DND-41 (cell line): ENCODE measurements at regions not wholly inside any gene's neighbourhood (a gene's known extent, or its start where the extent isn't known, plus 50 kb on each side); places are given as distances from the start of the nearest gene placed in this dataset.

Experiments
- EZH2 ChIP-seq: IDR thresholded peaks from 3 replicates; pipeline ENCODE4 v1.6.1; 2012; ENCODE audit warnings: borderline replicate concordance, low read depth, mild to moderate bottlenecking, moderate library complexity, low read length, inconsistent platforms; ENCODE audit not compliant: severe bottlenecking
- TF ChIP-seq, protein P1 (sequence below): IDR thresholded peaks from 2 replicates; pipeline ENCODE4 v1.5.1; 2012; ENCODE audit warnings: borderline replicate concordance, low read length, moderate library complexity, mild to moderate bottlenecking; ENCODE audit not compliant: poor library complexity, severe bottlenecking; ENCODE audit errors: extremely low read depth

DNA sequence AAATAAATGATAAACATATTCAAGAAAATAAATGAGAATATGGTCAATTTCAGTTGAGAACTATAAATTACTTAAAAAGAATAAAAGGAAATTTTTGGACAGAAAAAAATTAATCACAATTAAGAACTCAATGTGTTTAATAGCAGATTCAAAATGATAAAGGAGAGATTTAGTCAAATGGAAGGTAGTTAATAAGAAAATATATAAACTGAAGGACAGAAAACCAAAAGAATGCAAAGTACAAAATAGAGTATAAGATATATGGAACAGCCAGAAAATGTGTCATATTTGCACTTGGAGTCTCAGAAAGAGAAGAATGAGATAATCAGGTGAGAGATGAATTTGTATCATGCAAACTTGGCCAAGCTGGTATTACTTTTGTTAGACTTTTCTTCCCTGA, 201.8 kb upstream of the ARID1B start:
- TF ChIP-seq, protein P1, sequence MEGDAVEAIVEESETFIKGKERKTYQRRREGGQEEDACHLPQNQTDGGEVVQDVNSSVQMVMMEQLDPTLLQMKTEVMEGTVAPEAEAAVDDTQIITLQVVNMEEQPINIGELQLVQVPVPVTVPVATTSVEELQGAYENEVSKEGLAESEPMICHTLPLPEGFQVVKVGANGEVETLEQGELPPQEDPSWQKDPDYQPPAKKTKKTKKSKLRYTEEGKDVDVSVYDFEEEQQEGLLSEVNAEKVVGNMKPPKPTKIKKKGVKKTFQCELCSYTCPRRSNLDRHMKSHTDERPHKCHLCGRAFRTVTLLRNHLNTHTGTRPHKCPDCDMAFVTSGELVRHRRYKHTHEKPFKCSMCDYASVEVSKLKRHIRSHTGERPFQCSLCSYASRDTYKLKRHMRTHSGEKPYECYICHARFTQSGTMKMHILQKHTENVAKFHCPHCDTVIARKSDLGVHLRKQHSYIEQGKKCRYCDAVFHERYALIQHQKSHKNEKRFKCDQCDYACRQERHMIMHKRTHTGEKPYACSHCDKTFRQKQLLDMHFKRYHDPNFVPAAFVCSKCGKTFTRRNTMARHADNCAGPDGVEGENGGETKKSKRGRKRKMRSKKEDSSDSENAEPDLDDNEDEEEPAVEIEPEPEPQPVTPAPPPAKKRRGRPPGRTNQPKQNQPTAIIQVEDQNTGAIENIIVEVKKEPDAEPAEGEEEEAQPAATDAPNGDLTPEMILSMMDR: no peak
- no peak for TF ChIP-seq EZH2
